Endothelial cell of umbilical vein (primary cell): ENCODE measurements at regions not wholly inside any gene's neighbourhood (a gene's known extent, or its start where the extent isn't known, plus 50 kb on each side); places are given as distances from the start of the nearest gene placed in this dataset.

Experiments used
- BruUV-seq: library from RNA; stranded (reverse); fragments of 400-500 nt; replicated peaks from 2 replicates; lab custom pipeline; 2021; lab: Mats Ljungman, UMichigan
- CTCF ChIA-PET: fragments of 300-600, 350-600 bp; sonication (Branson Sonifier 250); formaldehyde crosslinking; loops from one replicate; lab custom pipeline; 2021; ENCODE audit warnings: antibody characterized with exemption, inconsistent platforms; lab: Charles Lee
- POLR2A ChIA-PET: fragments of 300-600, 350-600 bp; sonication (Branson Sonifier 250); formaldehyde crosslinking; loops from one replicate; lab custom pipeline; 2021; ENCODE audit warnings: antibody characterized with exemption, inconsistent platforms; lab: Charles Lee
- DNase-seq: peaks from one replicate; pipeline ENCODE4 v3.0.0-alpha.2; 2011; ENCODE audit warnings: low read depth, low spot score
- FAIRE-seq: peaks from 2 replicates; lab custom pipeline; 2011; peaks lifted over from hg19 to GRCh38; lab: Jason Lieb, UNC
- H2AFZ ChIP-seq: 2 replicates; pipeline ENCODE4 v1.6.0; 2012; ENCODE audit warnings: low read depth, low read length, control low read depth, inconsistent platforms
- H3K27ac ChIP-seq: 2 replicates; pipeline ENCODE4 v1.5.1; 2011; ENCODE audit warnings: low read depth, mild to moderate bottlenecking, control low read depth, low read length, moderate library complexity; ENCODE audit not compliant: insufficient read depth
- H3K27me3 ChIP-seq, 2 experiments: 2 replicates each; pipeline versions ENCODE4 v1.6.0 to v1.6.1; 2011; ENCODE audit warnings: low read length in 2 of 2, mixed read lengths in 1 of 2; ENCODE audit not compliant: control insufficient read depth in 2 of 2, insufficient read depth in 2 of 2
- H3K36me3 ChIP-seq, 2 experiments: 2 replicates in 1 of 2; 3 replicates in 1 of 2; pipeline ENCODE4 v1.5.1; 2011; ENCODE audit warnings: low read length in 2 of 2, mild to moderate bottlenecking in 1 of 2, moderate library complexity in 1 of 2; ENCODE audit not compliant: control insufficient read depth in 2 of 2, insufficient read depth in 2 of 2; ENCODE audit errors: extremely low read depth in 1 of 2
- H3K4me1 ChIP-seq: 3 replicates; pipeline ENCODE4 v1.5.1; 2011; ENCODE audit warnings: mild to moderate bottlenecking, low read length; ENCODE audit not compliant: control insufficient read depth, insufficient read depth; ENCODE audit errors: extremely low read depth
- H3K4me2 ChIP-seq: 2 replicates; pipeline ENCODE4 v1.6.1; 2011; ENCODE audit warnings: low read length, control low read depth, mixed read lengths; ENCODE audit not compliant: insufficient read depth
- H3K4me3 ChIP-seq, 3 experiments: fragments of 200-600 bp in 1 of 3; sonication (generic), shearing (Covaris generic) in 1 of 3; replicated peaks in 1 of 3; 2 replicates each; pipeline ENCODE4 v1.5.1; 2011 to 2016; ENCODE audit warnings: control low read depth in 3 of 3, low read length in 3 of 3, mild to moderate bottlenecking in 2 of 3, inconsistent platforms in 1 of 3, low read depth in 1 of 3, moderate library complexity in 1 of 3; ENCODE audit not compliant: insufficient read depth in 1 of 3
- H3K79me2 ChIP-seq: 2 replicates; pipeline ENCODE4 v1.6.0; 2012; ENCODE audit warnings: low read length, inconsistent platforms; ENCODE audit not compliant: control insufficient read depth, insufficient read depth
- H3K9ac ChIP-seq: replicated peaks from 2 replicates; pipeline ENCODE3; 2011; ENCODE audit warnings: low read length, control low read depth; ENCODE audit not compliant: insufficient read depth; ENCODE audit errors: extremely low read depth
- H3K9me1 ChIP-seq: replicated peaks from 3 replicates; pipeline ENCODE4 v1.6.0; 2011; ENCODE audit warnings: mild to moderate bottlenecking, low read length; ENCODE audit not compliant: control insufficient read depth, insufficient read depth; ENCODE audit errors: extremely low read depth
- H3K9me3 ChIP-seq: replicated peaks from 2 replicates; pipeline ENCODE4 v1.5.1; 2012; ENCODE audit warnings: low read length, inconsistent platforms; ENCODE audit not compliant: control insufficient read depth, insufficient read depth
- H4K20me1 ChIP-seq: replicated peaks from 2 replicates; pipeline ENCODE3; 2011; ENCODE audit warnings: mild to moderate bottlenecking, low read length; ENCODE audit not compliant: control insufficient read depth, insufficient read depth; ENCODE audit errors: extremely low read depth
- CTCF ChIP-seq, 2 donors: IDR thresholded peaks; 1 replicate in 1 of 2; 2 replicates in 1 of 2; pipeline ENCODE4 v1.5.1; 2011; ENCODE audit warnings: low read length in 2 of 2, mild to moderate bottlenecking in 2 of 2, moderate library complexity in 2 of 2, control low read depth in 1 of 2, inconsistent platforms in 1 of 2, low read depth in 1 of 2; ENCODE audit not compliant: insufficient read depth in 1 of 2; ENCODE audit errors: extremely low read depth in 1 of 2
- EZH2 ChIP-seq: IDR thresholded peaks from 2 replicates; pipeline ENCODE4 v1.6.1; 2012; ENCODE audit warnings: borderline replicate concordance, low read depth, mild to moderate bottlenecking, moderate library complexity, low read length, inconsistent platforms; ENCODE audit not compliant: severe bottlenecking
- FOS ChIP-seq: IDR thresholded peaks from 2 replicates; pipeline ENCODE4 v1.6.1; 2011; ENCODE audit warnings: mild to moderate bottlenecking, low read length, moderate library complexity, borderline replicate concordance; ENCODE audit not compliant: insufficient read depth
- GATA2 ChIP-seq: IDR thresholded peaks from 2 replicates; pipeline ENCODE4 v1.7.0; 2011; ENCODE audit warnings: low read depth, mild to moderate bottlenecking, moderate library complexity, mixed read lengths, low read length; ENCODE audit not compliant: insufficient read length, insufficient read depth
- JUN ChIP-seq: IDR thresholded peaks from 2 replicates; pipeline ENCODE4 v1.6.1; 2011; ENCODE audit warnings: borderline replicate concordance, low read depth; ENCODE audit not compliant: insufficient read length, insufficient read depth
- MYC ChIP-seq: IDR thresholded peaks from one replicate; pipeline ENCODE4 v1.6.1; 2011; ENCODE audit warnings: mild to moderate bottlenecking, low read depth, low read length
- POLR2A ChIP-seq: IDR thresholded peaks from 2 replicates; pipeline ENCODE4 v1.6.1; 2012; ENCODE audit warnings: low read depth, mild to moderate bottlenecking, control low read depth, low read length
- POLR2AphosphoS5 ChIP-seq: IDR thresholded peaks from 2 replicates; pipeline ENCODE4 v1.6.1; 2012; ENCODE audit warnings: low read depth, mild to moderate bottlenecking, control low read depth, low read length, moderate library complexity; ENCODE audit not compliant: insufficient read depth
- dilution Hi-C: fragments of 300-500 bp; cut with MboI; formaldehyde crosslinking; loops from one replicate; pipeline ENCODE4 v1.15.0; 2019; ENCODE audit warnings: low sequenced_read_pairs; ENCODE audit not compliant: extremely low pct_ligation_motif_present
- intact Hi-C: fragments of 100-400 bp; cut with micrococcal nuclease; formaldehyde crosslinking; loops from one replicate; pipeline ENCODE4 v1.10.0; 2022
- TF ChIP-seq, protein P1 (sequence below): IDR thresholded peaks from 2 replicates; pipeline ENCODE4 v1.6.1; 2011; ENCODE audit not compliant: insufficient read depth, insufficient read length

- no peaks in the 10 kb centered on the region for H3K9me1 ChIP-seq
- no peaks in the 10 kb centered on the region for H3K36me3 ChIP-seq
- H4K20me1 ChIP-seq, result no peaks in the 10 kb centered on the region
- no peak overlapping the region for H3K27ac ChIP-seq
- H3K4me1 ChIP-seq, result no peaks in the 10 kb centered on the region
- intact Hi-C loops, result no loop called here
- H3K9ac ChIP-seq, result no peak overlapping the region
- H3K4me3 ChIP-seq, result no peak overlapping the region
- TF ChIP-seq JUN (no peak), EZH2 (no peak), POLR2A (no peak), CTCF (IDR thresholded peaks at IDR 0.05; ENCODE audit: extremely low read depth in 1 of 2, insufficient read depth in 1 of 2, low read depth in 1 of 2, low read length in 2 of 2) (no peak), FOS (no peak), MYC (no peak), GATA2 (no peak), POLR2AphosphoS5 (no peak)
- TF ChIP-seq, protein P1, sequence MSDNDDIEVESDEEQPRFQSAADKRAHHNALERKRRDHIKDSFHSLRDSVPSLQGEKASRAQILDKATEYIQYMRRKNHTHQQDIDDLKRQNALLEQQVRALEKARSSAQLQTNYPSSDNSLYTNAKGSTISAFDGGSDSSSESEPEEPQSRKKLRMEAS, result no peak
- no peaks in the 10 kb centered on the region for H3K27me3 ChIP-seq
- BruUV-seq, result no TSS peak
- ChIA-PET POLR2A (no interaction called here), CTCF (no interaction called here)
- no peaks in the 10 kb centered on the region for H3K79me2 ChIP-seq
- no peak overlapping the region for H3K4me2 ChIP-seq
- peaks cover 12% of the 10 kb centered on the region for H3K9me3 ChIP-seq
- H2AFZ ChIP-seq, result no peak overlapping the region
- dilution Hi-C loops, result no loop called here
- DNase-seq (no peak), FAIRE-seq (no peak)
Measured at GRCh38 chr2:2747797-2748301, 416.8 kb upstream of the MYT1L start.
